ENCODE measurements at regions not wholly inside any gene's neighbourhood (a gene's known extent, or its start where the extent isn't known, plus 50 kb on each side); places are given as distances from the start of the nearest gene placed in this dataset.

DNA sequence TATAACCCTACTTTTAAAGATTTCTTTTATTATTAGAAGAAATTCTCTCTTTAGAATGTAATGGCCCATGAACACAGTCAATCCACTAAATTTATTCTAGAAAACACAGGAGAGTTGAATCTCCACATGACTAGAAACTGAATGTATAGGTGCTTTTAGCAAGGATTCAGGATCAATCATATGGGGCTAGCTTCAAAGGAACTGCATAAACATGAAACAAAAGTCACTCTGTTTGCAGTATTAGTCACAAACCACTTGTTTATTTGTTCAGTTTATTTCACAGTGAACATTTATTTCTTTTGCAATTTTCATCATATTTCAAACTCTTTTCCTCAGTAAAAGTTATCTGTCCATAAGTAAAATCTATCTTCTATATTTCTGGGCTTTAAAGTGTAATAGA is 1604.6 kb downstream of the PCDH18 start:
- DNase-seq (ENCODE audit: low read depth), result peak; percentile 0

GRCh38 chr4:135921081-135921480 is 1611.2 kb downstream of the PCDH18 start:
- no peak for DNase-seq (ENCODE audit: low read depth)

GRCh38 chr4:135917011-135917410 is 1615.3 kb downstream of the PCDH18 start:
- no peak for DNase-seq (ENCODE audit: low read depth)

DNA sequence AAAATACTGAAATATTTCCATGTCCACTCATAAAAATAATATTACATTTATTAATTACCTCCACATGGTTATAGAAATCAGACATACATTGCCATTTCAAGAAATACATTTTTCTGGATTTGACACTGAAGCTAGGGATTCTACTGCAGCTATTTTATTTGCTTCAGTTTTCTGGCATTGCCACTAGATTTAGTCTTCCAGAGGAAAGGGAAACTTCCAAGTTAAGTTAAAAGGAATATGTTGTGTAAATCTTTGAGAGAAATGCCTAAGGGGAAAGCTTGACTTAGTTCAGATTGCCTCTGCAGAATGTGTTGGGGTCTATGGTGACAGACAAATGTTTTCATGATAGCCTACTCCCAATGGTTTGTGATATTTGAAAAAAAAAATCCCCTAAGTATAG is 1631.3 kb downstream of the PCDH18 start:
- DNase-seq (ENCODE audit: low read depth), result no peak

- peak; percentile 4 for DNase-seq (ENCODE audit: low read depth)
Measured at GRCh38 chr4:135864304-135864703, 1662.7 kb upstream of the PABPC4L start.

DNA sequence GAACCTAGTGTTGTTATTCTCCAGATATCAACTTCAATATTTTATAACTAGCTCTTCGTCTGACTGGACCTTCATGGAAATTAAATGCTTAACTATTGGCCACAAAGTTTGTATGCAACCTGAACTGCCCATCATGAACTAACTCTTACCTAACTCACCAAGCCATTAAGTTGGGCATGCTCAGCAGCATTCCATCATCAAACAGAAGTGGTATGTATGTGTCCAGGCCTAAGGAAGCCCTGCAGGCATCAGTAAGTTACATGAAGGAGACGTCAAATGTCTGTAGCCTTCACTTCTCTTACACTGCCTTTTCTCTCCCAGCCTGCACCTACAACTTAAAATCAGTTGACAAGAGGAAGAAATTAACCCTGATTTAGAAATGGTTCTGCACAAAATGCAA is 1639.2 kb upstream of the PABPC4L start:
- no peak for DNase-seq (ENCODE audit: low read depth)

DNA sequence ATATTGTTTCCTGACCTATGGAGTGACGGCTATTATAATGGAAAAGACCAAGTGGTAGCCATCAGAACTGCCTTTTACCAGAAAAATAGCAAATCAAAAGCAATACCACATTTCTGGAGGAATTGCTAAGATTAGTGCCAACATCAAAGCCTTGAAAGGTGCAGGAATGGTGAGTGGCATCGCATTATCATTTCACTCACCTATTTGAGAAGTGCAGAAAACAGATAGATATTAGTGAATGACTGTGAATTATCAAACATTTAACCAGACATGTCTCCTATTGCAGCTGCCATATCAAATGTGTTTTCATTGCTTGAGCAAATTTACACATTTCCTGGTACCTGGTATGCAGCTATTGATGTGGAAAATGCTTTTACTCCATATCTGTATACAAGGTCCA is 1638.1 kb upstream of the PABPC4L start:
- no peak for DNase-seq (ENCODE audit: low read depth)

DNA sequence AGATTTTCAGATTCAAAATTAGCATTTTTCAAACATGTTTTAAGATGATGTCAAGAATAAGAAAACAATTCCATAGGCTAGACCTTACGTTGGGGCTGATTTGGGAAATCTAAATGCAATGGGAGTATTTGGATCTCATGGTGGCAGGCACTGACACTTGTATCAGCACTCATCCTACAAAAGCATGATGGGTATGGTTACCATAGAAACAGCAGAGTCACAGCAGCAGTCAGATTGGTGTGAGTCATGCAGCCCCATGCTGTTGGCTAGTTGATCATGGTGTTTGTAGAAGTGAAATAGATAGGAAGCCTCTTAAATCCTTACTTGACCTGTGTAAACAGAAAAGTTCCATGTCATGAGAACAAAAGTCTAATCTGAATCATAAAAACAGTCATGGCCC is 1637.3 kb upstream of the PABPC4L start:
- DNase-seq (ENCODE audit: low read depth), result peak; percentile 32

- DNase-seq (ENCODE audit: low read depth), result no peak
Measured at GRCh38 chr4:135834471-135834870, 1632.9 kb upstream of the PABPC4L start.

GRCh38 chr4:135833529-135833928 is 1631.9 kb upstream of the PABPC4L start:
- DNase-seq (ENCODE audit: low read depth), result no peak

- no peak for DNase-seq (ENCODE audit: low read depth)
Measured at GRCh38 chr4:135824759-135825296, 1623.2 kb upstream of the PABPC4L start.

GRCh38 chr4:135804785-135805184 is 1603.2 kb upstream of the PABPC4L start:
- DNase-seq (ENCODE audit: low read depth), result no peak

DNA sequence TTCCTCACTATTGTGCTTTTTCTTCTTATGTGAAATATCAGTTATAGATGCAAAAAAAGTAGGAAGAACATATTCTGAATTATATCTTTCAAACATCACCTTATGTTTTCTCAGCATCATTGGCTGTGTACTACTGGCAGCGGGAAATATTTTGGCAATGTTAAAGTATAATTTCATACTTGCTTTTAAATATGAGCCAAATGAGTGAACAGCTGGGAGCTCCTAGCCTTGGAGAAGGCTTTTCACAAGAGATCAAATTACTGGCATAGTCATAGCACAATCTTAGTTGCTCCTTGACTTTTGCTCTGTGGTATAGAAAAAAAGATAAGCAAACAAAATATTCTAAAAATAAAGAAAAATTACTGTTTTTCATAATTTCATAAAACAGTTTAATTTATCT is 1575.8 kb upstream of the PABPC4L start:
- no peak for DNase-seq (ENCODE audit: low read depth)

- no peak for DNase-seq (ENCODE audit: low read depth)
Measured at GRCh38 chr4:135775909-135776308, 1574.3 kb upstream of the PABPC4L start.

- no peak for DNase-seq (ENCODE audit: low read depth)
Measured at GRCh38 chr4:135770505-135770904, 1568.9 kb upstream of the PABPC4L start.

- no peak for DNase-seq (ENCODE audit: low read depth)
Measured at GRCh38 chr4:135744928-135745327, 1543.3 kb upstream of the PABPC4L start.

GRCh38 chr4:135741583-135741982 is 1540.0 kb upstream of the PABPC4L start:
- no peak for DNase-seq (ENCODE audit: low read depth)

DNA sequence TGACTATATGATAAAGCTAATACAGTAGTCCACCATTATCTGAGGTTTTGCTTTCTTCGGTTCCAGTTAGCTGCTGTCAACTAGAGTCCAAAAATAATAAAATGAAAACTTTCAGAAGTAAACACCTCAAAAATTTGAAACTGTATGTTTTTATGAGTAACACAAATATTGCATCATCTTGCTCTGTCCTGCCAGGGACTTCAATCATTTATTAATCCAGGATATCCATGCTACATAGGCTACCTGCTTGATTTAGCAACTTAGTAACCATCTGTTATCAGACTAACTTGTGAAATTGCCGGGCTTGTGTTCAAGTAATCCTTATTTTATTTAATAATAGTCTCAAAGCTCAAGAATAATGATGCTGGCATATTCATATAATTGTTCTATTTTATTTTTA is 1537.8 kb upstream of the PABPC4L start:
- no peak for DNase-seq (ENCODE audit: low read depth)

DNA sequence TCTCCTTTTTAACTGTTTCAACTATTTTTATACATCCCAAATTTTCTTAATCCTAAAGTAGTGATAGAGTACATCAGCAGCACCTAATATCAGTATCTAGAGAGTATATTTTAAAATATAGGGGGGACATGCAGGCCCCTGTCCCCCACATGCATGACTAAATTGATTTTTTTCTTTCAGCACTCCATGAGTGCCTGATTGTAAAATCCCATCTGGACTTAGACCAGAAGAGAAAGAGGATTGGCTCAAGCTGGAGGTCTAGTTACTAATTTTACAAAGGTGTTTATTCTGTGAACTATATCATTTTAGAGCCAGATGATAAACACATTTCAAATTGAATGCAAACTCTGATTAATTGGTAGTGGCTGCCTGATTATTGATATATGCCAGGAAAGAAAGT is 1533.9 kb upstream of the PABPC4L start:
- no peak for DNase-seq (ENCODE audit: low read depth)

DNA sequence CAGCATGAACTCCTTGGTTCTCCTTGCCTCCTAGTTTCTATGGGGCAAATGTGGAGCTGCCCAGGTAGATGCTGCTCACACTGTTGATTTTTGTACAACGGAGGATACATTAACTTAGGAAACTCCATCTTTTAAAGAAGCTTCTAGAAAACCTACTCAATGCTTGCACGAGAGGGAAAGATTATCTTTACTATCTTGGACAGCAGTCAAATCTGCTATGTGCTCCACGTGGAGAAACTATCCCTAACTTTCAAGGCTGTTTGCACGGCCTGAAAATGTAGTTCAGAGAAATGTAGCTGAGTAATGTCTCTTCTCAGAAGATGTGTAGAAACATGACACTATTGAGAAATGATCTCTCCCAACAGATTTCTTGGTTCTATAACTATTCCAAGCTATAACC is 1530.9 kb upstream of the PABPC4L start:
- DNase-seq (ENCODE audit: low read depth), result no peak

DNA sequence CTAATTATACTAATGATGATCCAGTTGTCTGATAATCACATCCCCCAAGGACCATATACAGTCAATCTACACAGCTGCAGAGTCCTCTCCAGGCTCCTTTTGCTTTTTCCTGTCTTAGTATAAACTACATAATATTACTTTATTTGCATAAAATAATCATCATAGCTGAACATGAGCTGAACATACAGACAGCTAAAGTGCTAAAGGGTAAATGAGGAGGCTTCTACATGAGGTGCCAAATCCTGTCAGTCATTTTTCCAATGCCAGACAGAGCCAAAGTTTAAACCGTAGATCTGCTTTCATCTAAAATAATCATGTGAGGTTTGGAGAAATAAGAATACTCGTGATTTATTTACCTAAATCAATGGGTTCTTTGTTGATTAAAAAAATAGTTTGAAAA is 1530.1 kb upstream of the PABPC4L start:
- DNase-seq (ENCODE audit: low read depth), result no peak

DNA sequence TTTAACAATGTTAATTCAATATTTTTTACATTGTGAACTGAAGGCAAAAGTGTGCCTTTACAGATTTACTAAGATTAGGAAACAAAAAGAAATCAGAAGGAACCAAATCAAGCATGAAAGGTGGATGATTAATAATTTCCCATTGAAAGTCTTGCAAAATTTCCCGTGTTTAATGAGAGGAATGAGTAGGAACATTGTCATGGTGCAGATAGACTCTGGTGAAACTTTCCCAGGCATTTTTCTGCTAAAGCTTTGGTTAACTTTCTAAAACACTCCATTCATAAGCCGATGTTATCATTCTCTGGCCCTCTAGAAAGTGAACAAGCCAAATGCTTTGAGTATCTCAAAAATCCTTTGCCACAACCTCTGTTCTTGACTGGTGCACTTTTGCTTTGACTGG is 1522.8 kb upstream of the PABPC4L start:
- peak; percentile 0 for DNase-seq (ENCODE audit: low read depth)

DNA sequence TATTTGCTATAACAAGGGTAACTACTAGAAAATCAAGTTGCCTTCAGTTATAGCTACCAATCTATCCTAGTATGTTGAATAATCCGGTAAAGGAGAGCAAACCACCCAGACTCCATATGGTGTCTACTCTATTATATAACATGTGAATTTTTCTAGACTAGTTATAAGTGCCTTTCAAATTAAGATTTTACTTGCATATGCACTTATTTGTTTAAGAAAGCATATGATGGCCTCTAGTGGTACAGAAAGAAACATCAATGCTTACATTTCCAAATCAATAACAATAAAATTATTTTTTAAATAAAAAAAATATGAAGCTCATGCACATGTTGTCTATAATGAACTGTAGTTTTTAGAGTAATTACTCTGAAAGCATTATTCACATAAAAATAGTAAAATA is 1516.4 kb upstream of the PABPC4L start:
- DNase-seq (ENCODE audit: low read depth), result no peak

GRCh38 chr4:135705343-135705742 is 1503.8 kb upstream of the PABPC4L start:
- no peak for DNase-seq (ENCODE audit: low read depth)

- no peak for DNase-seq (ENCODE audit: low read depth)
Measured at GRCh38 chr4:135694066-135694465, 1492.5 kb upstream of the PABPC4L start.

All from M059J (cell line).